ENCODE measurements at regions not wholly inside any gene's neighbourhood (a gene's known extent, or its start where the extent isn't known, plus 50 kb on each side); places are given as distances from the start of the nearest gene placed in this dataset.
A peak's percentile ranks its signal among the peaks of the same experiment; 100 is the strongest.

DNA sequence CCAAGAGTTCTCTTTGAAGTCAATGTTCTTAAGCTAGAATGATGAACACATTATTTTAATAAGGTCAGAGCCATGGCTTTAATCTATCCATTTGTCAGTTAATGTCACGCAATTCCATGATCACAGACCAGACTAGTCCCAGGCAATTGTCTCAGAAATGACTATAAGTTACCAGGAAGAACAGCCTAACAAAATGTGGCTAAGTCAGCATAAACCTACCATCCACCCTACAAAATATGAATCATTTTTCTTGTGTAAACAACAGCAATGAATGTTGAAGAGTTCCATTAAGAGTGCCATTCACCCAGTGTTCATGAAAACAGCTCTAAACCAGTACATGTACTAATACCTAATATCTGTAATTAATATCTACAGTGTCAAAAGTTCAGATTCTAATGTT, 127.5 kb downstream of the KCTD12 start:
- no peaks in the 10 kb centered on the region for H3K9me3 ChIP-seq (ENCODE audit: control insufficient read depth in 4 of 4, insufficient read depth in 3 of 4, low read length in 3 of 4)
- H3K36me3 ChIP-seq (ENCODE audit: control insufficient read depth in 4 of 4, insufficient read depth in 4 of 4, low read length in 4 of 4) = no peaks in the 10 kb centered on the region
- DNase-seq = no peak
- H3K4me3 ChIP-seq = no peak overlapping the region
- no peak overlapping the region for H3K9ac ChIP-seq (ENCODE audit: insufficient read depth in 1 of 2, low read length in 2 of 2)
- no peak for ATAC-seq (ENCODE audit: insufficient read depth, low FRiP score)
- no peak overlapping the region for H3K27ac ChIP-seq (ENCODE audit: low read depth in 1 of 2, low read length in 1 of 2)
- TF ChIP-seq, protein P1, sequence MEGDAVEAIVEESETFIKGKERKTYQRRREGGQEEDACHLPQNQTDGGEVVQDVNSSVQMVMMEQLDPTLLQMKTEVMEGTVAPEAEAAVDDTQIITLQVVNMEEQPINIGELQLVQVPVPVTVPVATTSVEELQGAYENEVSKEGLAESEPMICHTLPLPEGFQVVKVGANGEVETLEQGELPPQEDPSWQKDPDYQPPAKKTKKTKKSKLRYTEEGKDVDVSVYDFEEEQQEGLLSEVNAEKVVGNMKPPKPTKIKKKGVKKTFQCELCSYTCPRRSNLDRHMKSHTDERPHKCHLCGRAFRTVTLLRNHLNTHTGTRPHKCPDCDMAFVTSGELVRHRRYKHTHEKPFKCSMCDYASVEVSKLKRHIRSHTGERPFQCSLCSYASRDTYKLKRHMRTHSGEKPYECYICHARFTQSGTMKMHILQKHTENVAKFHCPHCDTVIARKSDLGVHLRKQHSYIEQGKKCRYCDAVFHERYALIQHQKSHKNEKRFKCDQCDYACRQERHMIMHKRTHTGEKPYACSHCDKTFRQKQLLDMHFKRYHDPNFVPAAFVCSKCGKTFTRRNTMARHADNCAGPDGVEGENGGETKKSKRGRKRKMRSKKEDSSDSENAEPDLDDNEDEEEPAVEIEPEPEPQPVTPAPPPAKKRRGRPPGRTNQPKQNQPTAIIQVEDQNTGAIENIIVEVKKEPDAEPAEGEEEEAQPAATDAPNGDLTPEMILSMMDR (IDR thresholded peaks at IDR 0.05; ENCODE audit: control extremely low read depth, extremely low read depth) = no peak
- WGBS, 2 donors = 78 to 81% methylated on average over 1 of the region's 1 CpG
- no peaks in the 10 kb centered on the region for H3K27me3 ChIP-seq (ENCODE audit: control insufficient read depth in 3 of 3, insufficient read depth in 3 of 3, low read length in 2 of 3)
- peaks cover 2 to 16% (median 4%) of the 10 kb centered on the region in 5 donors for H3K4me1 ChIP-seq (ENCODE audit: control insufficient read depth in 5 of 5, insufficient read depth in 5 of 5, low read length in 5 of 5)

DNA sequence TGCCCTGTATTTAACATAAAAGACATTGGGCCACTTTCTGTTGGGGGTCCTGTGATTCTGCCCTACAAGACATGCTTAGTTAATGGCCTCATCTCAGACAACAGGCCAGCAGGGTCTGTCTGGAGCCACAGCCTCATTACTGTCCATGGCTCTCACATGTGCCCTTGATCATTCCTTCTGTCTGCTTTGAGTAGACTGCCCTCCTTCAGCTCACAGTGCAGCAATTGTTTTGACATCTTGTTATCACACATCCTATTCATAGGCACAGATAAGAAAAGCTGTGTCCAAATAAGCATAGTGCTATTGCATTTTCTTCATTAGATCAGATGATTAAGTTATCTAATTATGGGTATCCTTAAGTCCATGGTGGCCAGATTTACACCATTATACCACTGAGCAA, 127.9 kb downstream of the KCTD12 start:
- no peak for ATAC-seq (ENCODE audit: insufficient read depth, low FRiP score)
- H3K4me3 ChIP-seq = no peak overlapping the region
- H3K27ac ChIP-seq (ENCODE audit: low read depth in 1 of 2, low read length in 1 of 2) = peak overlapping the region in 1 of 2 donors; percentile 10
- H3K9me3 ChIP-seq (ENCODE audit: control insufficient read depth in 4 of 4, insufficient read depth in 3 of 4, low read length in 3 of 4) = no peaks in the 10 kb centered on the region
- H3K36me3 ChIP-seq (ENCODE audit: control insufficient read depth in 4 of 4, insufficient read depth in 4 of 4, low read length in 4 of 4) = no peaks in the 10 kb centered on the region
- TF ChIP-seq, protein P1 (IDR thresholded peaks at IDR 0.05; ENCODE audit: control extremely low read depth, extremely low read depth) = no peak
- DNase-seq = peak; percentile 19 to 81 (median 65)
- H3K4me1 ChIP-seq (ENCODE audit: control insufficient read depth in 5 of 5, insufficient read depth in 5 of 5, low read length in 5 of 5) = peaks cover 2 to 16% (median 4%) of the 10 kb centered on the region in 5 donors
- no peak overlapping the region for H3K9ac ChIP-seq (ENCODE audit: insufficient read depth in 1 of 2, low read length in 2 of 2)
- no peaks in the 10 kb centered on the region for H3K27me3 ChIP-seq (ENCODE audit: control insufficient read depth in 3 of 3, insufficient read depth in 3 of 3, low read length in 2 of 3)

DNA sequence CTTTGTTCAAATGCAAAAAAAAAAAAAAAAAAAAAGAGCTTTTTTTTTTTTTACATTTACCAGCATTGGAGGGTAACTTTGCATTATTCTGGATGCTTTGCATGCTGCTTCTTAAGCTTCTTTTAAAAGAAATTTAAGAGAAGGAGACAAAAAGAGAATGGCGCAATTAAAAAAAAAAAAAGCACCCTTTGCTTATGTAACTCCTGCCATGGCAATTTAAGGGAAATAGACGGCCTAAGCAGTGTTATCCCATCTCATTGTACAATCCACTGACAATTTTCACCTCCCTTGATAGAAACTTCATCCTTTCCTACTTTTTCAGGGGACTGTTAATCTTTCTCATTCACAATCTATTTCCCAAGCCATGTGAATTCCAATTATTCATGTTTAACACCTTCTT, 129.8 kb downstream of the KCTD12 start:
- Histone ChIP-seq H3K27ac (ENCODE audit: low read depth in 1 of 2, low read length in 1 of 2) (no peak overlapping the region), H3K27me3 (ENCODE audit: control insufficient read depth in 3 of 3, insufficient read depth in 3 of 3, low read length in 2 of 3) (no peaks in the 10 kb centered on the region), H3K36me3 (ENCODE audit: control insufficient read depth in 4 of 4, insufficient read depth in 4 of 4, low read length in 4 of 4) (no peaks in the 10 kb centered on the region), H3K4me3 (no peak overlapping the region), H3K9me3 (ENCODE audit: control insufficient read depth in 4 of 4, insufficient read depth in 3 of 4, low read length in 3 of 4) (no peaks in the 10 kb centered on the region), H3K4me1 (ENCODE audit: control insufficient read depth in 5 of 5, insufficient read depth in 5 of 5, low read length in 5 of 5) (peaks cover 0 to 16% (median 4%) of the 10 kb centered on the region in 5 donors), H3K9ac (ENCODE audit: insufficient read depth in 1 of 2, low read length in 2 of 2) (no peak overlapping the region)
- no peak for DNase-seq
- no peak for ATAC-seq (ENCODE audit: insufficient read depth, low FRiP score)
- TF ChIP-seq, protein P1 (IDR thresholded peaks at IDR 0.05; ENCODE audit: control extremely low read depth, extremely low read depth) = no peak
- WGBS, 2 donors = 48 to 77% methylated on average over 2 of the region's 2 CpGs

DNA sequence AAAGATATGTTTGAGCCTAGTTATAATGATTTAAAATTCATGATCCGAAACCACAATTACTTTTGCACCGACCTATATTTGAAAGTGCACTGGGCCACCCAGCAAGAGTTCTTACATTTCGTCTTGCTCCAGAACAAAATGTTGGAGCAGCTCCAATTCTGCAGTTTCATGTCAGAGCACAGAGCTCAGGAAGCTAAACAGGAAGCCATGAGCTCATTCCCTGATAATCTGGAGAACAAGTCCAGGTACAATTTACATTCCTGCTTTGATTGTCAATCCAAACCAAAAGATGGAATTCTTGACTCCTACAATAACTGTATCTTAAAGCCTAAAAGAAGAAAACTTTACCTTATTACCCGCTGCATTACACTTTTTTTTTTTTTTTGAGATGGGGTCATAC, 131.8 kb downstream of the KCTD12 start:
- Histone ChIP-seq H3K9ac (ENCODE audit: insufficient read depth in 1 of 2, low read length in 2 of 2) (no peak overlapping the region), H3K27me3 (ENCODE audit: control insufficient read depth in 3 of 3, insufficient read depth in 3 of 3, low read length in 2 of 3) (no peaks in the 10 kb centered on the region), H3K36me3 (ENCODE audit: control insufficient read depth in 4 of 4, insufficient read depth in 4 of 4, low read length in 4 of 4) (no peaks in the 10 kb centered on the region), H3K27ac (ENCODE audit: low read depth in 1 of 2, low read length in 1 of 2) (no peak overlapping the region), H3K9me3 (ENCODE audit: control insufficient read depth in 4 of 4, insufficient read depth in 3 of 4, low read length in 3 of 4) (no peaks in the 10 kb centered on the region), H3K4me1 (ENCODE audit: control insufficient read depth in 5 of 5, insufficient read depth in 5 of 5, low read length in 5 of 5) (peaks cover 0 to 16% (median 4%) of the 10 kb centered on the region in 5 donors), H3K4me3 (no peak overlapping the region)
- WGBS, 2 donors = 51 to 60% methylated on average over 4 of the region's 4 CpGs
- no peak for ATAC-seq (ENCODE audit: insufficient read depth, low FRiP score)
- DNase-seq = peak in 2 of 3 donors; percentile 50 to 79
- TF ChIP-seq, protein P1 (IDR thresholded peaks at IDR 0.05; ENCODE audit: control extremely low read depth, extremely low read depth) = no peak

All from lung (tissue), 11 donors.